ENCODE measurements at regions not wholly inside any gene's neighbourhood (a gene's known extent, or its start where the extent isn't known, plus 50 kb on each side); places are given as distances from the start of the nearest gene placed in this dataset.

DNA sequence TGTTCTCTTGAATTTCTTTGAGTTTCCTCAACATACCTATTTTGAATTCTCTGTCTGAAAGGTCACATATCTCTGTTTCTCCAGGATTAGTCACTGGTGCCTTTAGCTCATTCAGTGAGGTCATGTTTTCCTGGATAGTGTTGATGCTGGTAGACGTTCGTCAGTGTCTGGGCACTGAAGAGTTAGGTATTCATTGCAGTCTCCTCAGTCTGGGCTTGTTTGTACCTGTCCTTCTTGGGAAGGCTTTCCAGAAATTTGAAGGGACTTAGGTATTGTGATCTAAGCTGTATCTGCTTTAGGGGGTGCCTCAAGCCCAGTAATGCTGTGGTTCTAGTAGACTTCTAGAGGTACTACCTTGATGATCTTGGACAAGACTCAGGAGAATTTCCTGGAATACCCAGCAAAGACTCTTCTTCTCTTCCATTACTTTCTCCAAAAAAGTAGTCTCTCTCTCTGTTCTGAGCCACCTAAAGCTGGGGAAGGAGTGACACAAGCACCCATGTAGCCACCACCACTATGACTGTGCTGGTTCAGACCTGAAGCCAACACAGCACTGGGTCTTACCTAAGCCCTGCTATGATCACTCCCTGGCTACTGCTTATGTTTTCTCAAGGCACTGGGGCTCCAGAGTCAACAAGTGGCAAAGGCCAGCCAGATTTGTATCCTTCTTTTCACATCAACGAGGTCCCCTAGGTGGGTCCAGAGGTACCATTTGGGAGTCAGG lies 852.0 kb downstream of the BCL11A start:
- CTCF ChIA-PET = no interaction called here
- DNase-seq (ENCODE audit: low read depth) = no peak
- Histone ChIP-seq H3K4me3 (ENCODE audit: low read depth, low read length) (no peak overlapping the region), H3K27me3 (ENCODE audit: control insufficient read depth, insufficient read depth, low read length) (no peaks in the 10 kb centered on the region), H3K36me3 (ENCODE audit: control insufficient read depth, insufficient read depth, low read length) (no peaks in the 10 kb centered on the region)
- TF ChIP-seq, protein P1, sequence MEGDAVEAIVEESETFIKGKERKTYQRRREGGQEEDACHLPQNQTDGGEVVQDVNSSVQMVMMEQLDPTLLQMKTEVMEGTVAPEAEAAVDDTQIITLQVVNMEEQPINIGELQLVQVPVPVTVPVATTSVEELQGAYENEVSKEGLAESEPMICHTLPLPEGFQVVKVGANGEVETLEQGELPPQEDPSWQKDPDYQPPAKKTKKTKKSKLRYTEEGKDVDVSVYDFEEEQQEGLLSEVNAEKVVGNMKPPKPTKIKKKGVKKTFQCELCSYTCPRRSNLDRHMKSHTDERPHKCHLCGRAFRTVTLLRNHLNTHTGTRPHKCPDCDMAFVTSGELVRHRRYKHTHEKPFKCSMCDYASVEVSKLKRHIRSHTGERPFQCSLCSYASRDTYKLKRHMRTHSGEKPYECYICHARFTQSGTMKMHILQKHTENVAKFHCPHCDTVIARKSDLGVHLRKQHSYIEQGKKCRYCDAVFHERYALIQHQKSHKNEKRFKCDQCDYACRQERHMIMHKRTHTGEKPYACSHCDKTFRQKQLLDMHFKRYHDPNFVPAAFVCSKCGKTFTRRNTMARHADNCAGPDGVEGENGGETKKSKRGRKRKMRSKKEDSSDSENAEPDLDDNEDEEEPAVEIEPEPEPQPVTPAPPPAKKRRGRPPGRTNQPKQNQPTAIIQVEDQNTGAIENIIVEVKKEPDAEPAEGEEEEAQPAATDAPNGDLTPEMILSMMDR (IDR thresholded peaks at IDR 0.05; ENCODE audit: insufficient read depth, low read depth, low read length) = no peak
- POLR2A ChIA-PET = no interaction called here

DNA sequence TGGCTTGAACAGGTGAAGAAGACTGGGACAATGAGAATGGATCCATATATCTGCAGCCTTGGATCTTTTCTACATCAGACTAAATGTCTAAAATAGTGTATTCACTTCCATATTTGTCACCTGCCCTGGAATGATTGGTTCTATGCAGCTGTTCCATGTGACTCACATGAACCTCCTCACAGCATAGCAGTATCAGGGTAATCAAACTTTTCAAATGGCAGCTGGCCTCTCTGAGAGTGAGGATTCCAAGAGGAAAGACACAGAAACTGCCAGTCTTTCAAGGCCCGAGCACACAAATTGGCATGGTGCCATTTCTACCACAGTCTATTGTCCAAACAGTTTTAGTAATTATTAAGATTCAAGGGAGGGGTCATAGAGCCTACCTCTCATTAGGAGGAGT lies 859.3 kb downstream of the BCL11A start:
- Histone ChIP-seq H3K4me3 (ENCODE audit: low read depth, low read length) (no peak overlapping the region), H3K27me3 (ENCODE audit: control insufficient read depth, insufficient read depth, low read length) (no peaks in the 10 kb centered on the region), H3K36me3 (ENCODE audit: control insufficient read depth, insufficient read depth, low read length) (no peaks in the 10 kb centered on the region)
- TF ChIP-seq, protein P1 (IDR thresholded peaks at IDR 0.05; ENCODE audit: insufficient read depth, low read depth, low read length) = no peak
- DNase-seq (ENCODE audit: low read depth) = no peak
- POLR2A ChIA-PET = no interaction called here
- CTCF ChIA-PET = no interaction called here

DNA sequence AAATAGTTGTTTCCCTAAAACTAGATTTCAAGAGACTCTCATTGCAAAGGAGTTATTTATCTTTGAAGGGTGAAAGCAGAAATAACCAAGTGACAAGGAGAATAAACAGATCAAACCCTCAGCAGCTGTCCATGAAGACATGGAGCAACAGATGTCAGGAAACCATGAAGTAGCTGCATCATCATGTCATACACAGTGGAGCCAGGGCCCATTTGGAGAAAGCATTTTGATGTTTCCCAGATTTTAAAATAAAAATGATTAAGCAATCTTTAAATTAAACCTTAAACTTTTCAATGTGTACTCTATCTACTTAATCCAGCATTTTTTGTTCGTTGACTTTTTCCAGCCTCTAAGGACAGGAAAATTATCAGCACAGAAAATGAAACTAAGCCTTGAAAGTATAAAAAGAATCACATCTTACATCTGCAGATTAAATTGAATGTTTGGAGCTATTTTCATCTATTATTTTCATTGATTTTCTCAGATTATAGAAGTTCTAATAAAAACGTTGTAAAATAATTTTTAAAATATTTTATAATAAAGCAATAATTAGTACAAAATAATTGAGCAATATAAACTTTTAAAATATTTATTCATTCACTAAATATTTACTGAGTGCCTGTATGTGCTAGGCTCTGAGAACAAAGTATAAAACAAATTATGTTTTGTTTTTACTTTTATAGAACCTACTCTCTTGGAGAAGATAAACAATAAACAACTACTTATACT lies 860.1 kb downstream of the BCL11A start:
- POLR2A ChIA-PET = no interaction called here
- DNase-seq (ENCODE audit: low read depth) = no peak
- Histone ChIP-seq H3K4me3 (ENCODE audit: low read depth, low read length) (no peak overlapping the region), H3K27me3 (ENCODE audit: control insufficient read depth, insufficient read depth, low read length) (no peaks in the 10 kb centered on the region), H3K36me3 (ENCODE audit: control insufficient read depth, insufficient read depth, low read length) (no peaks in the 10 kb centered on the region)
- CTCF ChIA-PET = no interaction called here
- TF ChIP-seq, protein P1 (IDR thresholded peaks at IDR 0.05; ENCODE audit: insufficient read depth, low read depth, low read length) = no peak

DNA sequence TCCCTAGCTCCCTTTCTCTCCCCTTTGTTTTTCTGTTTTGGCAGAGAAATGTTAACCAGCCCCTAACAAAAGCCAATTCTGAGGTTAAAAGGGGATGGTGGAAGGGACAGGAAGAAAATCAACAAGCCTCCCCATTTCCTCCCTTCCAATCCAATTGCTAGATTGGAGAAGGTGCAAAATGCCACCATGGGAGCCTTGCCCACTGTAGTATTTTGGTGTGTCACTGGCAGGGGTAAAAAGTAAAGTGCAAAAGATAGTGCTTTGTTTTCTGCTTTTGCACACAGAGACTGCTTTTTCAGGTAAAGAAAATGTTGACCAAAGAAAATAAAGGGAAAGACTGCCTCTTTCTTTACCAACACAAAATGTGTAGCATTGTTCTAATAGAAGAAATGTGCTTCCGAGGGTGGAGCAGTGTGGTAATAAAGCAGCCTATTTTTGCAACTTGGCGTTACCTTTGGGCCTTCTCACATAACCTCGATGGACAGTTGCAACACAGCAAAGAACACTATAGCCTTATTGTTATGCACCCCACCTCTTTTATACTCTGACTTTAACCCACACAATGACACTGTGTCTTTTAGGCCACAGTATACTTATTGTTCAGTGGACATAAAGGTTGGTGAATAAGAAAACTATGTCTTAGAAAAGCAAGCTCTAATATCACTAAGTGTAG lies 861.8 kb downstream of the BCL11A start:
- TF ChIP-seq, protein P1 (IDR thresholded peaks at IDR 0.05; ENCODE audit: insufficient read depth, low read depth, low read length) = no peak
- no peaks in the 10 kb centered on the region for H3K27me3 ChIP-seq (ENCODE audit: control insufficient read depth, insufficient read depth, low read length)
- ChIA-PET CTCF (no interaction called here), POLR2A (no interaction called here)
- H3K36me3 ChIP-seq (ENCODE audit: control insufficient read depth, insufficient read depth, low read length) = no peaks in the 10 kb centered on the region
- no peak for DNase-seq (ENCODE audit: low read depth)
- no peak overlapping the region for H3K4me3 ChIP-seq (ENCODE audit: low read depth, low read length)

DNA sequence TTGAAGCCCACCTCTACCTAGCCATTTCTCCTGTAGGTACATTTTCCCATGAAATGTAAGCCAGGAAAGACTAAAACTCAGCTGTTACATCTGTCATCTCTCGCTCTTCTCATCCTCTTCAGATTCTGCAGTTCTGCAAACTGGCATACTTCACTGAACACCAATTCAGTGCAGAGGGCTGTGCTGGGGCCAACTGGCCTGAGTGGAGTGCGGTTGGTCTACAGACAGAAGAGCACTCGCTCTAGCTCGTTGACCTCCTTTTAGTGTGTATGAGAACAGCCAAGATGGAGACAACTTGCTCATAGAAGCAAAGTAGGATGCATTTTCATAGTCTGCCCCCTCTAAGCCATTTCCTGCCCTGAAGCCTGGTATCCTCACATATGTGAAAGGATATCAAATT lies 862.6 kb downstream of the BCL11A start:
- no peaks in the 10 kb centered on the region for H3K27me3 ChIP-seq (ENCODE audit: control insufficient read depth, insufficient read depth, low read length)
- no peak for DNase-seq (ENCODE audit: low read depth)
- ChIA-PET CTCF (no interaction called here), POLR2A (no interaction called here)
- H3K4me3 ChIP-seq (ENCODE audit: low read depth, low read length) = no peak overlapping the region
- TF ChIP-seq, protein P1 (IDR thresholded peaks at IDR 0.05; ENCODE audit: insufficient read depth, low read depth, low read length) = no peak
- no peaks in the 10 kb centered on the region for H3K36me3 ChIP-seq (ENCODE audit: control insufficient read depth, insufficient read depth, low read length)
